Suprapubic skin (tissue), 4 donors: ENCODE measurements at regions not wholly inside any gene's neighbourhood (a gene's known extent, or its start where the extent isn't known, plus 50 kb on each side); places are given as distances from the start of the nearest gene placed in this dataset.

Experiments used
- DNase-seq, 2 donors: peaks; one replicate each; pipeline ENCODE4 v3.0.0-alpha.2; 2019; ENCODE audit warnings: low spot score in 2 of 2
- H3K27ac ChIP-seq: fragments of 200-600 bp; sonication (generic); one replicate; pipeline ENCODE4 v1.5.1; 2019
- H3K27me3 ChIP-seq: fragments of 200-600 bp; sonication (generic); one replicate; pipeline ENCODE4 v1.5.1; 2019
- H3K36me3 ChIP-seq: fragments of 200-600 bp; sonication (generic); one replicate; pipeline ENCODE4 v1.5.1; 2019
- H3K4me1 ChIP-seq: fragments of 200-600 bp; sonication (generic); one replicate; pipeline ENCODE4 v1.5.1; 2019
- H3K4me3 ChIP-seq: fragments of 200-600 bp; sonication (generic); one replicate; pipeline ENCODE4 v1.5.1; 2019; ENCODE audit warnings: mild to moderate bottlenecking
- H3K9me3 ChIP-seq: fragments of 200-600 bp; sonication (generic); one replicate; pipeline ENCODE4 v1.5.1; 2019
- EP300 ChIP-seq: sonication (generic); formaldehyde crosslinking; IDR thresholded peaks from one replicate; pipeline ENCODE4 v1.6.1; 2017; ENCODE audit warnings: antibody characterized with exemption
- POLR2A ChIP-seq, 2 donors: fragments of 450-650 bp; IDR thresholded peaks; one replicate each; pipeline ENCODE4 v1.6.1; 2017; ENCODE audit warnings: antibody characterized with exemption in 2 of 2, mild to moderate bottlenecking in 2 of 2, moderate library complexity in 2 of 2
- POLR2AphosphoS5 ChIP-seq, 3 donors: sonication (generic); formaldehyde crosslinking; IDR thresholded peaks; one replicate each; pipeline ENCODE4 v1.6.1; 2017; ENCODE audit warnings: antibody characterized with exemption in 3 of 3
- WGBS: methylation state at CpG from one replicate; pipeline ENCODE4 v1.1.5; 2018; 5-methylcytosine and 5-hydroxymethylcytosine counted together
- TF ChIP-seq, protein P1 (sequence below), 2 donors: fragments of 200-600 bp in 1 of 2; fragments of 450-650 bp in 1 of 2; sonication (generic) in 1 of 2; IDR thresholded peaks; one replicate each; pipeline ENCODE4 v1.5.1; 2016 to 2019; ENCODE audit warnings: antibody characterized with exemption in 2 of 2, mild to moderate bottlenecking in 1 of 2, moderate library complexity in 1 of 2

GRCh38 chr7:36098096-36098495, 55.0 kb upstream of the EEPD1 start:
- TF ChIP-seq, protein P1, sequence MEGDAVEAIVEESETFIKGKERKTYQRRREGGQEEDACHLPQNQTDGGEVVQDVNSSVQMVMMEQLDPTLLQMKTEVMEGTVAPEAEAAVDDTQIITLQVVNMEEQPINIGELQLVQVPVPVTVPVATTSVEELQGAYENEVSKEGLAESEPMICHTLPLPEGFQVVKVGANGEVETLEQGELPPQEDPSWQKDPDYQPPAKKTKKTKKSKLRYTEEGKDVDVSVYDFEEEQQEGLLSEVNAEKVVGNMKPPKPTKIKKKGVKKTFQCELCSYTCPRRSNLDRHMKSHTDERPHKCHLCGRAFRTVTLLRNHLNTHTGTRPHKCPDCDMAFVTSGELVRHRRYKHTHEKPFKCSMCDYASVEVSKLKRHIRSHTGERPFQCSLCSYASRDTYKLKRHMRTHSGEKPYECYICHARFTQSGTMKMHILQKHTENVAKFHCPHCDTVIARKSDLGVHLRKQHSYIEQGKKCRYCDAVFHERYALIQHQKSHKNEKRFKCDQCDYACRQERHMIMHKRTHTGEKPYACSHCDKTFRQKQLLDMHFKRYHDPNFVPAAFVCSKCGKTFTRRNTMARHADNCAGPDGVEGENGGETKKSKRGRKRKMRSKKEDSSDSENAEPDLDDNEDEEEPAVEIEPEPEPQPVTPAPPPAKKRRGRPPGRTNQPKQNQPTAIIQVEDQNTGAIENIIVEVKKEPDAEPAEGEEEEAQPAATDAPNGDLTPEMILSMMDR (IDR thresholded peaks at IDR 0.05): no peak
- no peak for TF ChIP-seq EP300
- no peak for TF ChIP-seq POLR2A (IDR thresholded peaks at IDR 0.05)
- TF ChIP-seq POLR2AphosphoS5 (IDR thresholded peaks at IDR 0.05): no peak
- Histone ChIP-seq H3K36me3 (no peaks in the 10 kb centered on the region), H3K4me3 (no peak overlapping the region), H3K27me3 (no peaks in the 10 kb centered on the region), H3K4me1 (no peaks in the 10 kb centered on the region), H3K9me3 (no peaks in the 10 kb centered on the region), H3K27ac (no peak overlapping the region)
- no peak for DNase-seq

GRCh38 chr7:36100226-36100625, 52.8 kb upstream of the EEPD1 start:
- TF ChIP-seq POLR2A (IDR thresholded peaks at IDR 0.05) (no peak), EP300 (no peak)
- WGBS: 25% methylated on average over 2 of the region's 2 CpGs
- Histone ChIP-seq H3K36me3 (no peaks in the 10 kb centered on the region), H3K27ac (no peak overlapping the region), H3K4me1 (no peaks in the 10 kb centered on the region), H3K4me3 (no peak overlapping the region), H3K9me3 (no peaks in the 10 kb centered on the region), H3K27me3 (no peaks in the 10 kb centered on the region)
- DNase-seq: no peak

GRCh38 chr7:36100634-36101033, 52.4 kb upstream of the EEPD1 start:
- no peaks in the 10 kb centered on the region for H3K27me3 ChIP-seq

More at GRCh38 chr7:36100634-36101033, 52.4 kb upstream of the EEPD1 start:
- no peaks in the 10 kb centered on the region for H3K9me3 ChIP-seq
- TF ChIP-seq, protein P1 (IDR thresholded peaks at IDR 0.05): no peak
- no peak for TF ChIP-seq POLR2A (IDR thresholded peaks at IDR 0.05)
- no peak for TF ChIP-seq POLR2AphosphoS5 (IDR thresholded peaks at IDR 0.05)
- TF ChIP-seq EP300: no peak
- no peak overlapping the region for H3K4me3 ChIP-seq
- DNase-seq: no peak
- WGBS: 69% methylated on average over 1 of the region's 1 CpG
- no peaks in the 10 kb centered on the region for H3K4me1 ChIP-seq
- no peaks in the 10 kb centered on the region for H3K36me3 ChIP-seq
- no peak overlapping the region for H3K27ac ChIP-seq
